HUDEP-2 (cell line): ENCODE measurements at regions not wholly inside any gene's neighbourhood (a gene's known extent, or its start where the extent isn't known, plus 50 kb on each side); places are given as distances from the start of the nearest gene placed in this dataset.
A peak's percentile ranks its signal among the peaks of the same experiment; 100 is the strongest.
"Not testable (repeated sequence)": the region's sequence is repeated elsewhere in the genome, so short reads cannot be mapped to it uniquely, and the experiment has no call there.

Source experiments
- DNase-seq, 76 experiments: peaks; one replicate each; lab custom pipeline; 2025; ENCODE audit not compliant: unreplicated experiment in 76 of 76; lab: John Stamatoyannopoulos, UW

DNA sequence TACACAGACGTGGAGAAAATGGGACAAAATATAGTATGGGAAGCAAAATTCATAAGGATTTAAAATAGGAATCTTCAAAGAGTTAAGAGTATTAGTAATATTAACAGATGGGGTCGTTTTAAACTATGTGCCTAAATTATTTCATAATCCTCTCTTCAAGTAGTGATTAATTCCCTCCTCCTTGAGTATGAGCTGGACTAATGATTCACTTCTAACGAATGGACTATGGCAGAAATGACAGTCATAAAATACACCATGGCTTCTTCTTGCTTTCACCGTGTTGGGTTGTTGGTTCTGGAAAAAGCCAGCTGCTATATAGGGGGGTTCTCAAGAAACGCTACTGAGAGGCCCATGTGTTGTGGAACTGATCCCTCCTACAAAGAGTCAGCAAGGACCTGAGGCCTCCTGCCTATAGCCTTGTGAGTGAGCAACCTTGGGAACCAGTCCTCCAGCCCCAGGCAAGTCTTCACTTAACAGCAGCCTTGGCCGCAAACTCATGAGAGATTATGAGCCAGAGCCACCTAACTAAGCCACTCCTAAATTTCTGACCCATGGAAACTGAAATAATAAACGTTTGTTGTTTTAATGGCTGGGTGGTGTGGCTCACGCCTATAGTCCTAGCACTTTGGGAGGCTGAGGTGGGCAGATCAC is 64.8 kb upstream of the ABHD2 start:
- DNase-seq, result no peak

GRCh38 chr15:89024418-89024817 is 63.8 kb upstream of the ABHD2 start:
- DNase-seq, result no peak

DNA sequence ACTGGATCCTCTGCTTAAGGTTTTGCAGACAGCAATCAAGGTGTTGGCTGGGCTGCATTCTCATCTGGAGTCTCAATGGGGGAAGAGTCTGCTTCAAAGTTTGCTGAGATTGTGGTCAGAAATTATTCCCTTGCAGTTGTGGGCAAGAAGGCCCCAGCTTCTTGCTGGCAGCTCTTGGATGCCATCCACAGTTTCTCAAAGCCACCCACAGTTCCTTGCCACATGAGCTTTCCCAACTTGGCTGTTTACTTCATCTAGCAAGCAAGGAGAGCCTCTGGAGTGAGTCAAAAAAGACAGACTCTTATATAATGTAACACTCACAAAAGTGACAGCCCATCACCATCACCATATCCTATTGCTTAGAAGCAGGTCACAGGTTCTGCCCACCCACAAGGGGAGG is 62.1 kb upstream of the ABHD2 start:
- DNase-seq, result no peak

GRCh38 chr15:89028036-89028435 is 60.2 kb upstream of the ABHD2 start:
- no peak for DNase-seq

GRCh38 chr15:89030311-89030710 is 57.9 kb upstream of the ABHD2 start:
- DNase-seq, result no peak

DNA sequence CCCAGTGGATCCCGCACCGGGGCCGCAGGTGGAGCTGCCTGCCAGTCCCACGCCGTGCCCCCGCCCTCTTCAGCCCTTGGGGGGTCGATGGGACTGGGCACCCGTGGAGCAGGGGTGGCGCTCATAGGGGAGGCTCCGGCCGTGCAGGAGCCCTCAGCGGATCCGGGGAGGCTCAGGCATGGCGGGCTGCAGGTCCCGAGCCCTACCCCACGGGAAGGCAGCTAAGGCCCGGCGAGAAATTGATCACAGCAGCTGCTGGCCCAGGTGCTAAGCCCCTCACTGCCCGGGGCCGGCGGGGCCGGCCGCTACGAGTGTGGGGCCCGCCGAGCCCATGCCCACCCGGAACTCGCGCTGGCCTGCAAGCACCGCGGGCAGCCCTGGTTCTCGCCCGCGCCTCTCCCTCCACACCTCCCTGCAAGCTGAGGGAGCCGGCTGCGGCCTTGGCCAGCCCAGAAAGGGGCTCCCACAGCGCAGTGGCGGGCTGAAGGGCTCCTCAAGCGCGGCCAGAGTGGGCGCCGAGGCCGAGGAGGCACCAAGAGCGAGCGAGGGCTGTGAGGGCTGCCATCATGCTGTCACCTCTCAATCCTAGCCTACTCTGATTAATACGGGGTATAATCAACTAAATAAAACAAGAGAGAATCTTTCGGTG is 56.5 kb upstream of the ABHD2 start:
- DNase-seq, result not testable (repeated sequence)

- DNase-seq, result peak in 3 of 76 experiments; percentile 4 to 7 (median 4)
Observed at GRCh38 chr15:89034305-89034704, 54.0 kb upstream of the ABHD2 start.

GRCh38 chr15:89035150-89035549 is 53.1 kb upstream of the ABHD2 start:
- DNase-seq, result no peak

GRCh38 chr15:89035658-89036057 is 52.6 kb upstream of the ABHD2 start:
- no peak for DNase-seq

DNA sequence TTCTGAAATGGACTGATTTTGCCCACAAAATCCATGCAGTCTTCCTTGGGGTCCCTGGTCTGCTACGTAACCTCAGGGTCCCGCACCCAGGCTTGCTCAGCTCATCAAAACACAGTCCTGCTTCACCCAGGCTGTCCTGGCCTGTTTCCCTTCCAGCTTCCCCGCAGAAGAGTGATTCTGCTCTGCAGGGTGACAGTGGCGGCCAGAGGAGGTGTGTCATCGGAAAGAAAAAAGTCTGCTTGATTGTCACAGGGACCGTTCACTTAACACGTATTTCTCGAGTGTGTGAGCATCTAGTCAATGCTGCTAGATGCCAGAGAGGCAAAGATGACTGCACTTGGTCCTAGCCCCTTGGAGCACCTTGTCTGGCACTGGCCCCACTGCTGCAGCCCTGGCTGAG is 50.1 kb upstream of the ABHD2 start:
- DNase-seq, result no peak
